ENCODE measurements at regions not wholly inside any gene's neighbourhood (a gene's known extent, or its start where the extent isn't known, plus 50 kb on each side); places are given as distances from the start of the nearest gene placed in this dataset.

DNA sequence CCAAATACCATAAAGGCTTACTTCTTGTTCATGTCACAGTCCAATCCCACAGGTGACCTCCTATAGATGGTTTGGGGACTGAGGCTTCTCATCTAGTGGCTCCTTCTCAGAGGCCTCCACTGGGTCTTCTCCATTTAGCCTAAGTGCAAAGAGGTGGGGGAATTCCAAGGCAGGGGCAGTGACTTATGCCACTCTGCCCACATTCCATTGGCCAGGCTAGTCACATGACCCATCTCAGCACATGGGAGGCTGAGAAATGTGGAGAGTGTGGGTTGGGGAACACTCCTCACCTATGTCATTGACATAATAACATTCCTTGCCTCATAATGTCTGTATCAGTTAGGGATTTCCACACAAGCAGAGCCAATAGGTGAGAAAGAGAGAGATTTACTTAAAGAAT is 104.3 kb upstream of the PLXNA4 start:
- Histone ChIP-seq H3K9me3 (no peaks in the 10 kb centered on the region), H3K4me2 (no peak overlapping the region), H3K4me3 (no peak overlapping the region), H3K4me1 (no peaks in the 10 kb centered on the region), H3K27ac (no peak overlapping the region)
- no peak for TF ChIP-seq RCOR1 (IDR thresholded peaks at IDR 0.05; ENCODE audit: low read depth, low read length)
- no peak for TF ChIP-seq CHD2 (IDR thresholded peaks at IDR 0.05; ENCODE audit: low read length, partially characterized antibody)
- no peak for TF ChIP-seq POLR2AphosphoS2 (conservative IDR thresholded peaks at IDR 0.05; ENCODE audit: low read length)
- TF ChIP-seq FOSL2 (IDR thresholded peaks at IDR 0.05), result no peak
- TF ChIP-seq FOSL2 (CRISPR knock-in tag; IDR thresholded peaks at IDR 0.05), result no peak
- no peak for TF ChIP-seq MAFK (IDR thresholded peaks at IDR 0.05; ENCODE audit: partially characterized antibody)
- TF ChIP-seq RFX5 (IDR thresholded peaks at IDR 0.05), result no peak
- TF ChIP-seq HOXB5 (CRISPR knock-in tag; IDR thresholded peaks at IDR 0.05), result no peak
- TF ChIP-seq ZFP36 (IDR thresholded peaks at IDR 0.05; ENCODE audit: borderline replicate concordance, partially characterized antibody), result no peak
- TF ChIP-seq CBX2 (IDR thresholded peaks at IDR 0.05; ENCODE audit: borderline replicate concordance, low read depth), result no peak
- no peak for TF ChIP-seq EHMT2 (IDR thresholded peaks at IDR 0.05; ENCODE audit: low read depth)
- no peak for TF ChIP-seq SMC3 (IDR thresholded peaks at IDR 0.05)
- no peak for TF ChIP-seq NFE2L2 (conservative IDR thresholded peaks at IDR 0.05; ENCODE audit: low read length)
- TF ChIP-seq, protein P1, sequence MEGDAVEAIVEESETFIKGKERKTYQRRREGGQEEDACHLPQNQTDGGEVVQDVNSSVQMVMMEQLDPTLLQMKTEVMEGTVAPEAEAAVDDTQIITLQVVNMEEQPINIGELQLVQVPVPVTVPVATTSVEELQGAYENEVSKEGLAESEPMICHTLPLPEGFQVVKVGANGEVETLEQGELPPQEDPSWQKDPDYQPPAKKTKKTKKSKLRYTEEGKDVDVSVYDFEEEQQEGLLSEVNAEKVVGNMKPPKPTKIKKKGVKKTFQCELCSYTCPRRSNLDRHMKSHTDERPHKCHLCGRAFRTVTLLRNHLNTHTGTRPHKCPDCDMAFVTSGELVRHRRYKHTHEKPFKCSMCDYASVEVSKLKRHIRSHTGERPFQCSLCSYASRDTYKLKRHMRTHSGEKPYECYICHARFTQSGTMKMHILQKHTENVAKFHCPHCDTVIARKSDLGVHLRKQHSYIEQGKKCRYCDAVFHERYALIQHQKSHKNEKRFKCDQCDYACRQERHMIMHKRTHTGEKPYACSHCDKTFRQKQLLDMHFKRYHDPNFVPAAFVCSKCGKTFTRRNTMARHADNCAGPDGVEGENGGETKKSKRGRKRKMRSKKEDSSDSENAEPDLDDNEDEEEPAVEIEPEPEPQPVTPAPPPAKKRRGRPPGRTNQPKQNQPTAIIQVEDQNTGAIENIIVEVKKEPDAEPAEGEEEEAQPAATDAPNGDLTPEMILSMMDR (IDR thresholded peaks at IDR 0.05), result no peak
- CTCF ChIA-PET, result no interaction called here
- DNase-seq (ENCODE audit: low read depth in 1 of 2, low spot score in 1 of 2) (no peak), ATAC-seq (no peak), FAIRE-seq (no peak)
- POLR2A ChIA-PET, result no interaction called here

DNA sequence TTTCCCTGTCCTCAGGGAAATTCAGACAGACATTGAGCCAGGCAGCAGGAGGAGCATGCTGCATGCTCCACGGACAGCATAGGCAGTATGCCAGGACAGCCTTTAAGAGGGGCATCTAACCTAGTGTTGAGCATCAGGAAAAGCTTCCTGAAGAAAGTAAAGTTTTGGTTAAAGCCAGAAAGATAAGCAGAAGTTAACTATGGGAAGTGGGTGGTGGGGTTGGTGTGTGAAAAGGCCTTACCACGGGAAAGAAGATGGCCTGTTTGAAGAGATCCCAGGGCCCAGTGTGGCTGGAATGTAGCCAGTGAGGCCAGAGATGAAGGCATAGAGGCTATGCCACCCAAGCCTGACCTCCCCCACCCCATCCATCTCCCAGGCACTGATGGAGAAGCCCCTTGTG is 102.4 kb upstream of the PLXNA4 start:
- TF ChIP-seq MYC (IDR thresholded peaks at IDR 0.05; ENCODE audit: borderline replicate concordance, low read length), result no peak
- TF ChIP-seq, protein P2, sequence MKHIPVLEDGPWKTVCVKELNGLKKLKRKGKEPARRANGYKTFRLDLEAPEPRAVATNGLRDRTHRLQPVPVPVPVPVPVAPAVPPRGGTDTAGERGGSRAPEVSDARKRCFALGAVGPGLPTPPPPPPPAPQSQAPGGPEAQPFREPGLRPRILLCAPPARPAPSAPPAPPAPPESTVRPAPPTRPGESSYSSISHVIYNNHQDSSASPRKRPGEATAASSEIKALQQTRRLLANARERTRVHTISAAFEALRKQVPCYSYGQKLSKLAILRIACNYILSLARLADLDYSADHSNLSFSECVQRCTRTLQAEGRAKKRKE (CRISPR knock-in tag; IDR thresholded peaks at IDR 0.05; ENCODE audit: low read depth), result no peak
- no peak for TF ChIP-seq CEBPB (IDR thresholded peaks at IDR 0.05)
- TF ChIP-seq, protein P3, sequence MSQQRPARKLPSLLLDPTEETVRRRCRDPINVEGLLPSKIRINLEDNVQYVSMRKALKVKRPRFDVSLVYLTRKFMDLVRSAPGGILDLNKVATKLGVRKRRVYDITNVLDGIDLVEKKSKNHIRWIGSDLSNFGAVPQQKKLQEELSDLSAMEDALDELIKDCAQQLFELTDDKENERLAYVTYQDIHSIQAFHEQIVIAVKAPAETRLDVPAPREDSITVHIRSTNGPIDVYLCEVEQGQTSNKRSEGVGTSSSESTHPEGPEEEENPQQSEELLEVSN (IDR thresholded peaks at IDR 0.05; ENCODE audit: borderline replicate concordance, low read depth), result no peak
- no peak for TF ChIP-seq JUN (IDR thresholded peaks at IDR 0.05)
- TF ChIP-seq, protein P4, sequence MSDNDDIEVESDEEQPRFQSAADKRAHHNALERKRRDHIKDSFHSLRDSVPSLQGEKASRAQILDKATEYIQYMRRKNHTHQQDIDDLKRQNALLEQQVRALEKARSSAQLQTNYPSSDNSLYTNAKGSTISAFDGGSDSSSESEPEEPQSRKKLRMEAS (IDR thresholded peaks at IDR 0.05), result no peak
- no peak for TF ChIP-seq HOXA7 (CRISPR knock-in tag; IDR thresholded peaks at IDR 0.05)
- TF ChIP-seq RARB (CRISPR knock-in tag; IDR thresholded peaks at IDR 0.05), result no peak
- no peak for TF ChIP-seq RNF2 (IDR thresholded peaks at IDR 0.05; ENCODE audit: borderline replicate concordance, low read depth)
- TF ChIP-seq BHLHE40 (IDR thresholded peaks at IDR 0.05; ENCODE audit: low read depth, low read length), result no peak
- no peak for TF ChIP-seq CHD2 (IDR thresholded peaks at IDR 0.05; ENCODE audit: low read length, partially characterized antibody)
- no peak for TF ChIP-seq CBX2 (IDR thresholded peaks at IDR 0.05; ENCODE audit: borderline replicate concordance, low read depth)
- TF ChIP-seq HOXB13 (CRISPR knock-in tag; IDR thresholded peaks at IDR 0.05; ENCODE audit: low read depth), result no peak
- no peak for TF ChIP-seq ZFP36 (IDR thresholded peaks at IDR 0.05; ENCODE audit: borderline replicate concordance, partially characterized antibody)
- no peak for TF ChIP-seq ZSCAN20 (CRISPR knock-in tag; IDR thresholded peaks at IDR 0.05)
- no peak for TF ChIP-seq FOSL2 (IDR thresholded peaks at IDR 0.05)
- no peak for TF ChIP-seq FOSL2 (CRISPR knock-in tag; IDR thresholded peaks at IDR 0.05)
- TF ChIP-seq CHD4 (IDR thresholded peaks at IDR 0.05; ENCODE audit: borderline replicate concordance), result no peak
- FAIRE-seq (no peak), DNase-seq (ENCODE audit: low read depth in 1 of 2, low spot score in 1 of 2) (no peak), ATAC-seq (no peak)
- H3K9me3 ChIP-seq, result no peaks in the 10 kb centered on the region
- no peaks in the 10 kb centered on the region for H3K4me1 ChIP-seq
- H3K4me2 ChIP-seq, result no peak overlapping the region
- no peak overlapping the region for H3K27ac ChIP-seq
- no peak overlapping the region for H3K4me3 ChIP-seq
- WGBS (ENCODE audit: missing lambda C conversion rate), result 8% methylated on average over 2 of the region's 2 CpGs
- ChIA-PET CTCF (no interaction called here), POLR2A (no interaction called here)

Measured in A549 (cell line).